HG02610 (cell line): ENCODE measurements at regions not wholly inside any gene's neighbourhood (a gene's known extent, or its start where the extent isn't known, plus 50 kb on each side); places are given as distances from the start of the nearest gene placed in this dataset.
"Not testable (repeated sequence)": the region's sequence is repeated elsewhere in the genome, so short reads cannot be mapped to it uniquely, and the experiment has no call there.

Experiments
- ATAC-seq: cut with Tn5 transposase; IDR thresholded peaks from one replicate; pipeline ENCODE4 v1.9.1; 2021; ENCODE audit warnings: mild to moderate bottlenecking, moderate library complexity; ENCODE audit not compliant: unreplicated experiment

DNA sequence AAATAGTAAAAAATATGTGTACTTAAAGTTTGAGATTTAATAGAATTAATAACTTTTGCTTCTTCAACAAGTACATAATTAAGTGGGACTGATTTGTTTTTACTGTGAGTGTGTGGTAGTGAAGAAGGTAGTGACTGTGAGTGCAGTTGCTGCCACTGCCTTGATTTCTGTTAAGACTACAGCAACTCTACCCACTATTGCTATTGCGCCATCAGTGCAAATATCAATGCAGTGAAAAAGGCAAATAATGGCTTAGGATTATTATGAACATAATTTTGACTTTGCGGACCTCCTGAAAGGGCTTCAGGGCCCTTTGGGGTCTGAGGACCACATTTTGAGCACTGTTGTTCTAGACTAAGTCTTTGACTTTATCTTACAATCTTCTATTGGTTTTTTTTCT lies 112.0 kb upstream of the PITX1 start:
- ATAC-seq, result no peak

DNA sequence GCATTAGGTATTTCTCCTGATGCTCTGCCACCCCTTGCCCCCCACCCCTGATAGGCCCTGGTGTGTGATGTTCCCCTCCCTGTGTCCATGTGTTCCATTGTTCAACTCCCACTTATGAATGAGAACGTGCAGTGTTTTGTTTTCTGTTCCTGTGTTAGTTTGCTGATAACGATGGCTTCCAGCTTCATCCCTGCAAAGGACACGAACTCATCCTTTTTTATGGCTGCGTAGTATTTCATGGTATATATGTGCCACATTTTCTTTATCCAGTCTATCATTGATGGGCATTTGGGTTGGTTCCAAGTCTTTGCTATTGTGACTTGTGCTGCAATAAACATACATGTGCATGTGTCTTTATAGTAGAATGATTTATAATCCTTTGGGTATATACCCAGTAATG lies 109.7 kb upstream of the PITX1 start:
- ATAC-seq, result not testable (repeated sequence)

DNA sequence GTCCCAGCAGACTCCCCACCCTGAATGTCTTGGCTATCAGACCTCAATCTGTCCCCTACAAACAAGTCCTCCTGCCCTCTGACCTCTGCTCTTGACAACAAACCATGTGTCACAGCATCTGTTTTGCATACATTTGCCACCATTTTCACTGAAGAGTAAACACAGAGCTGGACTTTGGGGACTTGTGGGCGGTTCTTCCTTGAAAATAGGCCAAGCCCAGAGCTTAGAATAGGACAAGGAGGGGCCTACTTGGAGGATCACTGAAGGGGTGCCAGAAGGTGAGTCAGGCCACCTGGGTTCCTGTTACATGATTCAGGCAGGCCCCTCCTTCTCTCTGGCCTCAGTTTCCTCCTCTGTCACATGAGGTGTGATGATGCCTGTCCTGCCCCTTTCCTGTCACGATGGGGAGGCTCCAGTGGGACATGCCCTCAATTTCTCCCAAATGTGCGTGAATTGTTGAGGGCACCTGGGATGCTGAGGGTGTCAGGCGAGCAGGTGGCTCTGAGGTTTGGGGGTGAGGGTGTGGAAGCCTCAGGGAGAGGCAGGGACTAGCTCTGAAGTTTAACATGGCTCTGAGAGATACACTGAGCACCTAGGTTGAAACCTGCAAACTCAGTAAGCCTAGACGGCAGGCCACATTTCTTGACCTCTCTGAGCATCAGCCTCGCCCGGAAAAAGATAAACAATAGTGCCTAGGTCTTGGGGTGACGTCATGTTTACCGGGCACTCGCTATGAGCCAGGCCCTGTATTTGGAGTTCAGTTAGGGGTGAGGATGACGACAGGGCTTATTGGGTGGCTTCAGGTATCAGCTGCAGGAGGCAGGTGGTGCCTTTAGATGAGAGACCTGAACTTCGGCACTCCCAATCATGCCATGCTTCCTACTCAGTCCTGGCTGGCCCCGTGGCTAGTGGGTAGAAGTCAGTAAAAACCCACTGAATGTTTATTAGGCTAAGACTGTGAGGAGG lies 107.6 kb upstream of the PITX1 start:
- ATAC-seq, result no peak

DNA sequence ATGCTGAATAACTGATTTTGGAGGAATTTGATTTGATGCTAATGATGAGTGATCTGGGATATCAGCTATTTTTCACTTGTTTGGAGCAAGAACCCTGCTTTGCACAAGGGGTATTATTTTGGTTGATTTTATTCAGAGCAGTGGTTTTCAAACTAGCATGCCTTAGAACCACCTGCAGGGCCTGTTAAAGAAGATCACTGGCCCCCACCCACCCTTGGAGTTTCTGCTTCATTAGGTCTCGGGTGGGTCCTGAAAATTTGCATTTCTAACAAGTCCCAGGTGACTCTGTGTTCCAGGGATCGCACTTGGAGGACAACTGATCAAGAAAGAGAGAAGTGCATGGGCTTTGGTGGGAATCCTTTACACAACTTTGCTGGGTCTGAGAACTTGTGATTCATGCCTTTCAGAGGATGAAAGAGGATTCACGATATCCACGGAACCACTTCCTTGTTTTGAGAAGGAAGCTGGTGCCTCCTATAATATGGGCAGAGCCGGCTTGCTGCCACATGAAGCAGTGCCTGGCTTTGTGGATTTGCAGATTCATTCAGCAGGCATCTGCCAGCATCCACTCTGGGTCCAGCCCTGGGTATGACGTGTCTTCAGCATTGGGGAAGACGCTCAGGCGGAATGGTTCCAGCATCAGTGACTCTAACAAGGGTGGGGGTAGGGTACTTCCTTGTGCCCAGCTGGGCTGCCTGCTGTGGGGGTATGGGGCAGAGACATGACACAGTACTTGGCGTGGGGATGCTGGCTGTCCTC lies 106.6 kb upstream of the PITX1 start:
- ATAC-seq, result no peak

DNA sequence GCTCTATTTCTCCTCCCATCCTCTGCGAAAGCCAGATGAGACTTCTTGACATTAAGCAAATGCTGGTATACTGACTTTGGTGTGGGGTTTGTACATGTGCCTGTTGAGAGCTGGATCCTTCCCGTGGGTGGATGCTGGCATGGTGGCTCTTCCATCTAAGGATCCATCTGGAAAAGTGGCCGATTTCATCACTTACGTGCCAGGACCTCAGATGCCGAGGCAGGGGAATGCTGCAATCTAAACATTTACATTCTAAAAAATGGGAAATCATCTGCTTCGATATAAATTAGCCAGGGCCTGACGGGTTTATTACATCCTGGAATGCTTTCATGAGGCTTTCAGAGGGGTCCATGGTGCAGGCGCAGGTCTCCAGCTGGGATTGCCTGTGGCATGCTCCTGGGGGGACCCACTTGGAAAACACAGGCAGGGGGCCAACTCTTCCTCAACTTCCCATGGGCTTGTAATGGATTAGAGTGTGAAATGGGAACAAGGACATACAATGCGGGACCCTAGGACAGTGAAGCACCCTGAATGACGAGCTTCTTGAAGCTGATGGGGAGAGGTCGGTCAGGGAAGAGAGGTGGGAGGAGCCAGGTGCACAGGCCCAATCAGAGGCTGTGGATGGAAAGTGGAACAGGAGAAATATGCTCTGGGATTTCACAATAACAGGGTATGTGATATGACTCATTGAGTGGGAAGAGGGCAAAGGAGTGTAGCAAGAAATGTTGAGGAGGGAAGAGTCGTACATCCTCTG lies 105.5 kb upstream of the PITX1 start:
- no peak for ATAC-seq

DNA sequence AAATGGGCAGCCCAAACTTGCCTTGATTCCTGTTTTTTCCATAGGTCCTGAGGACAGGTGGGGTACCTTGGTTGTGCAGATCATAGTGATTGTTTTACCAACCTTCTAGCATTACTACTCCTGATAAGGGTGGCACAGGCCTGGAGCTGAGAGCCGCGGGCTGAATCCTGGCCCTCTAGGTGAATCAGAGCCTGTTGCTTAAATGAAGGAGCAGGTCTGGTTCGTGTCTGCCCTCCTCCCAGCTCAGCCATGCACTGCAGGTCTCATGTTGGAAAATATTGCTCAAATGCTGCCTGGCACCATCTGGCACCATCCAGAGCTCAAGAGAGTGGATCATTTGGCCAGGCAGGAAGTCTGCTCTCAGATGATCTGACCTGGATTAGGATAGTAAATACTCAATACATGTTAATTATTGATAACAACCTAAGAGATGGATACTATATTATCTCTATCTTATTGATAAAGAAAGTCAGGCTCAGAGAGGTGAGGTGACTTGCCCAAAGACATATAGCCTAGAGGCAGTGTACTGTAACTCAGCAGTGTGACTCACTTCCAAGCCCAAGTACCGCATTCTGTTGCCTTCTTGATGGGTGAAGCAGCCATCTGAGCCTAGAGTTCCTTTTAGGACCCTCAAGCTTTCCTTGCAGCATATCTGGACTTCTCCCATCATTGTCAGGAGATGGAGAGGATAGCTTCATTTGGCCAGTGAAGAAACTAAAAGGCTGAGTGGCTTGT lies 104.3 kb upstream of the PITX1 start:
- ATAC-seq, result no peak

DNA sequence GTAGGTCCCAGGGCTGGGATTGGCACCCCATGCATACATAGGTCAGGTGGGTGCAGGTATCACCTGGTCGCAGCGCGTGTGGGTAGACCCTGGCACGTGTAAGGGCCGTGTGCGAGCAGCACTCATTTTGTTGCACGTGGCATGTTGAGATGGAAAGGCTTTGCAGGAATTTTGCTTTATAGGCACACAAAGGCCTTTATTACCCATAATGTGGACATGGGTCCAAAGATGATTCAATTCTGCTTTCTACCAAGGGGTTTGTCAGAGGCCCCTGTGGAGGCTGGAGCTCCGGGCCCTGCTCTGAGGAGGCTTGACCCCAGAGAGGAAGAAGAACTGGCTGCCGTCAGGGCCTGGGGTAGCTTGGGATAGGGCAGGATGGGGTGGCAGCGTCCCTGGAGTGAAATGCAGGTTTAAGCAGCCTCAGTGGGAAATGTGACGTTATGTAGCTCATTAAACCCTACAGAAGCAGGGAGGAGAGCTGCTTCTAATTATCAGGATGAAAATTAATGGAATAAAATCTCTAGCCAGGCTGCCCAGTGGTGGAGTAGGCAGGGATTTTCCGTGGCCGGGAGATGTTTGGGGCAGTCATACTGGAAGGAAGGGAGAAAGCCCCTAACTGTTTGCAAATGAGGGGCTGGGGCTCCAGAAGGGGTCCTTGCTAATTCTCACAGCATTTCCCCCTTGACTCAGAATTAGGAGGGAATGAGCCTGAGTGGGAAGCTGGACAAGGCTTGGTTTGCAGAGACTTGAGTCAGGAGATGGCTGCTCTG lies 103.3 kb upstream of the PITX1 start:
- ATAC-seq, result no peak

DNA sequence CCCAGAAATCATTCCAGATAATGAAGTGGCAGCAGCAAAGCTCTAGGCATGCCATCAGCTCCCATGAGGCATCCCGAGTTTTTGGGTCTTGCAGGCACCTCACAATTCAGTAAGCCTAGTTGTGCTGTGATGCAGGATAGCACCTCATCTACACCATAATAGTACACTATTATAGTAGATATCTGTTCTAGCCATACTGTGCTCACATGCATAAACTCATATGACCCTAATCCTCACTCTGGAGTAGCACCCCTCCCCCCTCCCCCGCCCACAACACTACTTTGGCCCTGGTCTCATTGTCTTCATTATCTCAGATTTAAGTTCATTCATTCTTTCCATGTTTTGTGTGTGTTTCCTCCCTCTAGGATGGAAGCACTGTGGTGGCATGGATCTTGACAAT lies 102.5 kb upstream of the PITX1 start:
- no peak for ATAC-seq

DNA sequence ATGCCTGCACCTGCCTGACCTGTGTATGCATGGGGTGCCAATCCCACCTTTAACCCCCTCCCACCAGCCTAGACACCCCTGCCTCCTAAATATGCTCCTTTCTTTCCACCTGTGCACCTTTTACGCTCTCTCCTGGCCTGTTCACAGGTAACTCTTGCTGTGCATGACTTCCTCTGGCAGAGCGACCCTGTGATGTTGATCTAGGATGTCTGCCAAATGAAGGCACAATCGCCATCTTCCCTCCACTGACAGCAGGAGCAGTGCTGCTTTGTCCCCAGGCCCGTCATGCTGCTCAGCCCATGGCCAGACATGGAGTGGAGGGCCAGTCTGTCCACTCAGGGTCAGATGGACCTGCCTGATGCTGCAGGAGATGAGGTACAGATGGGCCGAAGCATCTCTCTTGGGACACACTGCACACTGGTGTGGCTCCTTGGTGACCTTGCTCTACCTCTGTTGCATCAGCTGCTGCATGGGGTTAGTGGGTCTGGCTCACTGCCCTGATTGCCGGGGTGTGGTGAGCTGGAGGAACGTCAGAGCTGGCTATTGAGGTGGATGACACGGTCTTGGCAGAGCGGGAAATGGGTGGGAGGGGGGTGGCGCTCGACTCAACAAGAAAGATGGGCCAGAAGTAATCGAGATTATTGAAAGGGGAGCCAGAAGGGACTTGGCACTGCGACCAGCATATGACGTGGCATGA lies 101.7 kb upstream of the PITX1 start:
- ATAC-seq, result no peak

DNA sequence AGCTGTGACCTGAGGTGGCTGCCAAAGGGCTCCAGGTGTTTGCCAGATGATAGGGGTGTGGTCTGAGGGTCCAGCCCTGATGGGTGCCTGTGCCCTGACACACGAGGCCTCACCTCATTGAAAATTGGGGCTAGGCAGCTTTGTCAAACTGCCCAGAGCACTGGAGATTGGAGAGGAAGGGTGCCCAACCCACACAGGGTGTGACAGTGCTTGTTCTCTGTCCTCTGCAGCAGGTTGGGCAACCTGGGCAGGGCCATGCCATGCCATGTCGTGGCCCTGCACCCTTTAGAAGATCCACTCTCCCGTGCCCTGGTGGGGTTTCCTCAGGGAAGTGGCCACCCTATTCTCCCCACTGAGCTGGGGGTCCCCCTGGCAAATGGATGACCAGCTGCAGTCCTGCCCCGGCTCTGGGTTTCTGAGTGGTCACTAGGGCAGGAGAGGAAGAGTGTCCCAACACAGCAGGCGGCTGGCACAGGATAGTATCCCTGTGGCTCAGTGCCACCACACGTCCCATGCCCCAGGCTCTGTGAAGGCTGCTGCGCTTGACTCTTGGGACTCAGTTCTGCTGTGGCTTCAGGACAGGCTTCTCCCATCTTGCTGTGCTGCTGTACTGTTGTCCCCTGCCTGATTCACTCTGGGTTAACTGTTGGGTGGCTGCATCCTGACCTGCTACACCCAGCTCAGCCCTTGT lies 100.8 kb upstream of the PITX1 start:
- no peak for ATAC-seq

DNA sequence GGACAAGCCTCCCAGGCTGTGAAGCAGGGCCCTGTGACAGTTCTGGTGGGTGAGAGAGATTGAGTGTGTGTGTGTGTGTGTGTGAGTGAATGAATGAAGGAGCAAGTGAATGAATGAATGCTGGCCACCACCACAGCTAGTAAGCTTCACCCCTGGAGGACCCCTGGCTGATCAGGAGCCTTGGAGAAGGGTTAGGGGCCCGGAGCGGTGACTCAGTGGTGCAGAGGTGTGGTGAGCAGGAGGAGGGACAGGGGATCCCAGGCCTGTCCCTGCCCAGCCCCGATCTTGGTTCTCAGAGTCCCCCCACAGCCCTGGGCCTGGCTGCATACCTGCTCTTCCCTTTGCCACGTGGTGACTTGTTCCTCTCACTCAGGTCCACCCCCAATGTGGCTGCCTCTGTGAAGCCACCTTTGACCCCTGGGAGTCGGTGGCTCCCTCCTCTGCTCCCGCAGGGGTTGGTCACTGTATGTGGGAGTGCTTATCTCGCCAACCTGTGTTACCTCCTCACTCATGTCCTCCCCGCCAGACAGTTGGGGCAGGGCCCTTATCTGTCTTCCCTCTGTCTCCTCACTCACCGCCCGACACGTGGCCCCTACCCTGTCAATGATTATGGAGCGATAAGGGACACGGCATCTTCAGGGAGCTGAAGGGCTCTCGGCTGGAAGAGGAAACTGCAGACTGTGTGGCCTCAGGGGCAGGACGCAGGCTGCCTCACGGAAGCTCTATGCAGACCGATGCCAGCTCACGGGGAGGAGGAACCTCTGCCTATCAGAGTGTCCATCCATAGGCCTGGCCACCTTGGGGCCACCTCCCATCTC lies 99.9 kb upstream of the PITX1 start:
- no peak for ATAC-seq

DNA sequence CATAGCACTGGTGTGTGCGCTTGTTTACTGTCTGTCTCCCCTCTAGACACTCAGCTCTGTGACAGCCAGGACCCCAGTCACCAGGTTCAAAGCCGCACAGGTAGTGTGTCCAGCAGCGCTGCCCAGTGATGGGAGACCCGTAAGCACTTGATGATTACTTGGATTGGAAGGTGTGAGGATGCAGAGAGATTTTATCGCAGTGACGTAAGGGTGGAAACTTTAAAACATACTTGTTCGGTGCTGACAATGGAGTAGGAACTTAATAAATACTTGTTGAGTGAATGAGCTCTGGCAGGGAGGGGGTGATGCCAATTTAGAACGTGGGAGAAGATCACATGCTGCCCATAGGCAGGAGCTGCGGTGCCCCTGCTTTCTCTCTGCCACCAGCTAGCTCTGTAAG lies 99.2 kb upstream of the PITX1 start:
- no peak for ATAC-seq

DNA sequence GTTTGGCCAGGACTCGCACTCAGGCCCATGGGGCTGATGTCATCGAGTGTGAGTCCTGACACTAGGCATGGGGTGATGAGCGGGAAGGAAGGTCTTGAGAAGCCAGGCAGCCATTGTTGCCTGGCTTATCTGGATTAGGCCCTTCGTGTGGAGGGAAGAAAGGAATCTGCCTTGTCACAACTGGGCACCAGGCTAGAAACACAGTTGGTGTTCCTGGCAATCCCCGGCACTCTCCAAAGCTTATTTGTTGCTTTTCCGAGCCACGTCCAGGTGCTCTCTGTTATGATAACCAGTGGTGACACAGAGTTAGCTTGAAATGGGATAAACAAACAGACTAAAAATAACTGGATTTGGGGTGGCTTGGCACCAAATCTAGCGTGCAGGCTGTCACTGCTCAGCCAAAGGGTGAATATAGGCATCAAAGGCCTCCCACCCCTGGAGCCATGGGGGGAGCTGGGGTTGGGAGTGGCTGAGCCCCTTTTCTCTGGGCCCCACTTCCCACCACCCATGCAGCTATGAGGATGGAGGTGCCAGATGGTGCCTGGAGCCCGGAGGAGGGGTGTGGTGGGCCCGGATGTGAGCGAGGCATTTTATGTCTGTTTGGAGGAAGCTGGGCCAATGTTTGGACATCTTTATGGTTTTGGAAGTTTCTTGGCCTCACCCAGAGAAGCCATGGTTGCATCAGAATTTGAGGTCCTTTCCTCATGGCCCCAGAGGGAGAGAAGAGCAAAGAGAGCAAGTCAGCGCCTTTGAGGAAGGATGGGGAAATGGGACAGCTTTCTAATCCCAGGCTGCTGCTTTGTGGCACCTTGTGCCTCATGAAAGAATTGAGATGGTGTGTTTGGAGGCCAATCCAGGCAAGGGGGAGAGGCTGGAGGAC lies 98.0 kb upstream of the PITX1 start:
- no peak for ATAC-seq

DNA sequence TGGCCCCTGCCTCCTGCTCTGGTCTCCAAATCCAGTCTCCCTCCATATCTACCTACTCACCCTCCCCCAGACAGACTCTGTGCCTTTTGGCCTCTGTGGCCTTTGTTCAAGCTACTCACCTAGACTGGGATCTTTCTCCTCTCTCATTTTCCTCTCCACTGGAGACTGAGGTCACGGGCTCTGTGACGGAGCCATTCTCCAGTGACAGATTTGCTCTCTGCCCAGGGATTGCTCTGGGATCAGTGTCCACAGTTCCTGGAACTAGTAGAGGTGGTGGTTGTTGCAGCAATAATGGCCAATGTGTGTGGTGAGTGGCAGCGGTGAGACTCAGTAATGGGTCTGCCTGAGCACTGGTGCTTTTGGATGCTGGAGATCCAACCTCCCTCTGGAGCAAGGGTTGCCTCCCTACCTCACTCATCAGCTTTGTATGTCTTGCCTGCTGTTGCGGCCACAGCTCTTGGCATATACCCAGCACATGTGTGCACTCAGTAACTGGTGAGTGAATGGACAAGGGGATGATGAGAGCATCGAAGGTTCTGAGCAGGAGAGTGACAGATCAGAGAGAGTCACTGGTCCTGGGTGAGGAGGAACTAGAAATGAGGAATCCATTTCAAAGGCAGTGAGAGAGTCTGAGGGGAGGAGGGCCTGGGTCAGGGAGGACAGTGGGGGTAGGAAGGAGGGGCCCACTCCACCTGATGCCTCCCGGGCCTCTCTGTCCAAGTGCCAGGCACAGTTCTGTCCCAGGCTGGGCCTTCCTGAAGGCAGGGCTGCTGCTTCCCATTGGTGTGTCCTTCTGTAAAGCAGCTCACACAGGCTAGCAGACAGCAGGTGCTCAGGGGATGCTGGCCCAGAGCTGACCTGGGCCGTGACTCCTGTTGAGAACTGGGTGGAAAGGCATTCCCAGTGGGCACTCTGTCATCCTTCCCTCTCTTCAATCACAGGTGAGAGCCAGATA lies 96.5 kb upstream of the PITX1 start:
- no peak for ATAC-seq

DNA sequence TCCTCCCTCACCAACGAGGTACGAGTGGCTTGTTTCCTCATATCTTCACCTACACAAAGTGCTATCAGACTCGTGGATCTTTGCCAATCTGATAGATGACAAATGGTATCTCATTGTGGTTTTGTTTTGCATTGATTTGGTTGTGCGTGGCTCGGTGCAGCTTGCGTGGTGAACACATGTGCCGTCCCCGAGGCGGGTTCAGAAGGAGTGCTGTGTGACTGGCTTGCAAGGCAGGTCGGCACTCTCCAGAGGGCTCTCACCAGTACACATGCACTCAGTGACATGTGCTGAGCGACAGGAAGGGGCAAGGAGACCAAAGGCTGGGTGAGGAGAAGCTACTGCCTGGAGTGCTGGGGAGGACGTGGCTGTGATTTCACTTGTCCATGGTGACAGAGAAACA lies 95.3 kb upstream of the PITX1 start:
- ATAC-seq, result no peak

DNA sequence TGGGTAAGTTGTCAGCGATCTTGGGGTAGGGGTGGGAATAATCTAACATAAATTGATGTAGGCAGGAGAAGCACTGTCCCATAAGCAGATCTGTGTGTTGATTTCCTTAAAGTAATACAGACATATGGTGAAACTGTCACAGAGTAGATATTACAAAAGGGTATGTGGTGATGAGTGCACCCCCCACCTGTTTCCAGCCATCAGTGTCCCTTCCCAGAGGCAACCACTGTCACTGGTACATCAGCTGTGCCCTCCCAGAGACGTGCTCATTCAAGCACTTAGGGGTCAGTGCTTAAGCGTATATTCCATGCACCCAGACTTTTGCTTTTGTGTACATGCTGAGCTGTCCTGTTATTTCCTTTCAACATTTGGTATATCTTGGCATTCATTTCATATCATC lies 94.3 kb upstream of the PITX1 start:
- ATAC-seq, result no peak
